Liver (tissue), 8 donors: ENCODE measurements at regions not wholly inside any gene's neighbourhood (a gene's known extent, or its start where the extent isn't known, plus 50 kb on each side); places are given as distances from the start of the nearest gene placed in this dataset.

Experiments used
- DNase-seq: peaks from one replicate; pipeline ENCODE4 v3.0.0-alpha.2; 2017; ENCODE audit warnings: low spot score
- H3K27ac ChIP-seq, 2 donors: one replicate each; pipeline ENCODE4 v1.7.0; 2013; ENCODE audit warnings: inconsistent platforms in 2 of 2, low read length in 2 of 2, control low read depth in 1 of 2, low read depth in 1 of 2, mild to moderate bottlenecking in 1 of 2
- H3K27me3 ChIP-seq, 4 donors: one replicate each; pipeline versions ENCODE4 v1.6.1 to v1.7.0; 2013; ENCODE audit warnings: low read length in 3 of 4, inconsistent platforms in 1 of 4, mild to moderate bottlenecking in 1 of 4, moderate library complexity in 1 of 4; ENCODE audit not compliant: control insufficient read depth in 4 of 4, insufficient read depth in 4 of 4
- H3K36me3 ChIP-seq, 4 donors: one replicate each; pipeline versions ENCODE4 v1.6.1 to v1.7.0; 2013; ENCODE audit warnings: low read length in 3 of 4, mild to moderate bottlenecking in 3 of 4, low read depth in 1 of 4, moderate library complexity in 1 of 4; ENCODE audit not compliant: control insufficient read depth in 4 of 4, insufficient read depth in 3 of 4
- H3K4me1 ChIP-seq, 4 donors: one replicate each; pipeline versions ENCODE4 v1.6.1 to v1.7.0; 2013; ENCODE audit warnings: low read length in 3 of 4, mild to moderate bottlenecking in 3 of 4, moderate library complexity in 1 of 4; ENCODE audit not compliant: control insufficient read depth in 4 of 4, insufficient read depth in 4 of 4
- H3K4me3 ChIP-seq, 3 donors: one replicate each; pipeline versions ENCODE4 v1.6.1 to v1.7.0; 2013; ENCODE audit warnings: low read length in 3 of 3, control low read depth in 1 of 3, low read depth in 1 of 3, mild to moderate bottlenecking in 1 of 3
- H3K9ac ChIP-seq, 2 donors: one replicate each; pipeline ENCODE4 v1.7.0; 2013; ENCODE audit warnings: low read length in 2 of 2, mild to moderate bottlenecking in 2 of 2, moderate library complexity in 2 of 2, control low read depth in 1 of 2, low read depth in 1 of 2
- H3K9me3 ChIP-seq, 4 donors: one replicate each; pipeline versions ENCODE4 v1.6.1 to v1.7.0; 2013; ENCODE audit warnings: low read length in 3 of 4; ENCODE audit not compliant: control insufficient read depth in 4 of 4
- EGR1 ChIP-seq, 2 donors: IDR thresholded peaks; 2 replicates each; pipeline ENCODE4 v1.6.1; 2016 to 2018; ENCODE audit warnings: antibody characterized with exemption in 2 of 2, low read depth in 2 of 2
- FOXA1 ChIP-seq: IDR thresholded peaks from 2 replicates; pipeline ENCODE4 v1.6.1; 2016; ENCODE audit warnings: antibody characterized with exemption
- FOXA2 ChIP-seq: IDR thresholded peaks from 2 replicates; pipeline ENCODE4 v1.6.1; 2016; ENCODE audit warnings: antibody characterized with exemption
- GABPA ChIP-seq, 2 donors: IDR thresholded peaks in 1 of 2; conservative IDR thresholded peaks in 1 of 2; 2 replicates each; pipeline ENCODE4 v1.6.1; 2016; ENCODE audit warnings: antibody characterized with exemption in 2 of 2, mild to moderate bottlenecking in 1 of 2, moderate library complexity in 1 of 2
- HNF4A ChIP-seq, 2 donors: conservative IDR thresholded peaks; 2 replicates each; pipeline ENCODE4 v1.6.1; 2016; ENCODE audit warnings: antibody characterized with exemption in 2 of 2, mild to moderate bottlenecking in 2 of 2
- HNF4G ChIP-seq: IDR thresholded peaks from 2 replicates; pipeline ENCODE4 v1.6.1; 2016; ENCODE audit warnings: antibody characterized with exemption
- JUND ChIP-seq, 2 donors: IDR thresholded peaks; 2 replicates each; pipeline ENCODE4 v1.6.1; 2016; ENCODE audit warnings: antibody characterized with exemption in 2 of 2
- NR2F2 ChIP-seq: IDR thresholded peaks from 2 replicates; pipeline ENCODE4 v1.6.1; 2016; ENCODE audit warnings: antibody characterized with exemption
- RAD21 ChIP-seq, 2 donors: IDR thresholded peaks; 2 replicates each; pipeline ENCODE4 v1.6.1; 2016; ENCODE audit warnings: antibody characterized with exemption in 2 of 2, mild to moderate bottlenecking in 2 of 2
- RXRA ChIP-seq, 2 donors: IDR thresholded peaks; 2 replicates each; pipeline ENCODE4 v1.6.1; 2017 to 2018; ENCODE audit warnings: antibody characterized with exemption in 2 of 2, mild to moderate bottlenecking in 1 of 2
- SP1 ChIP-seq: IDR thresholded peaks from 2 replicates; pipeline ENCODE4 v1.6.1; 2018; ENCODE audit warnings: antibody characterized with exemption, mild to moderate bottlenecking
- TAF1 ChIP-seq: conservative IDR thresholded peaks from 2 replicates; pipeline ENCODE4 v1.6.1; 2016; ENCODE audit warnings: antibody characterized with exemption, mild to moderate bottlenecking
- YY1 ChIP-seq: IDR thresholded peaks from 2 replicates; pipeline ENCODE4 v1.6.1; 2016; ENCODE audit warnings: antibody characterized with exemption, mild to moderate bottlenecking
- WGBS: extraction: QIAGEN DNeasy Blood & Tissue Kit; methylation state at CpG from one replicate; pipeline ENCODE4 v1.1.7; 2013; 5-methylcytosine and 5-hydroxymethylcytosine counted together
- TF ChIP-seq, protein P1 (sequence below): fragments of 150-350 bp; IDR thresholded peaks from 2 replicates; pipeline ENCODE4 v1.5.1; 2017; ENCODE audit warnings: improper control_type of control experiment, low read depth, low read length; ENCODE audit not compliant: missing input control
- TF ChIP-seq, protein P2 (sequence below): IDR thresholded peaks from 2 replicates; pipeline ENCODE4 v1.6.1; 2016; ENCODE audit warnings: antibody characterized with exemption
- TF ChIP-seq, protein P3 (sequence below): IDR thresholded peaks from 2 replicates; pipeline ENCODE4 v1.6.1; 2016; ENCODE audit warnings: antibody characterized with exemption, mild to moderate bottlenecking
- TF ChIP-seq, protein P4 (sequence below): IDR thresholded peaks from 2 replicates; pipeline ENCODE4 v1.6.1; 2016; ENCODE audit warnings: antibody characterized with exemption
- TF ChIP-seq, protein P5 (sequence below): IDR thresholded peaks from 2 replicates; pipeline ENCODE4 v1.6.1; 2016; ENCODE audit warnings: antibody characterized with exemption
- donor health status: healthy.
- donor health status: healthy.
- donor health status: healthy.
- donor health status: healthy.
- donor health status: healthy.

DNA sequence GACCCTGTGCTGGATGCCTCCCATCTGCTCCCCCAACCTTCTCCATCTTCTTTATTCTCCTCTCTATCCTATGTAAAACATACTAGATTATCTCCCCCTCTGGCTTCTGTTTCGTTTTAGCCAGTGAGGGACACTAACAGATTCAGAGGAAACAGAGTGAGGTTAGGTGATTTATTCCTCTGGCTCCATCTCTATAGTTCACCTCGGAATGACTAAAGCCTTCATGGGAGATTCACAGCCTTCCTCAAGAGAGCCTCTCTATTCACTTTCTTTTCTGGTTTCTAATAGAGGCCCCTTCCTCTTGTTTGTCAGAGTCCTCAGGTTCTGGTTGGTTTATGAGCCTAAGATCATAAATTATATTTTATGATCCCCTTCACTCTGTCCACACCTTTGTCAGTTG is 633.1 kb upstream of the TYRP1 start:
- peaks cover 0 to under 1% (median 0%) of the 10 kb centered on the region in 4 donors for H3K9me3 ChIP-seq
- H3K9ac ChIP-seq: no peak overlapping the region
- H3K4me1 ChIP-seq: no peaks in the 10 kb centered on the region
- H3K36me3 ChIP-seq: no peaks in the 10 kb centered on the region
- WGBS: 32% methylated on average over 2 of the region's 2 CpGs
- TF ChIP-seq, protein P1, sequence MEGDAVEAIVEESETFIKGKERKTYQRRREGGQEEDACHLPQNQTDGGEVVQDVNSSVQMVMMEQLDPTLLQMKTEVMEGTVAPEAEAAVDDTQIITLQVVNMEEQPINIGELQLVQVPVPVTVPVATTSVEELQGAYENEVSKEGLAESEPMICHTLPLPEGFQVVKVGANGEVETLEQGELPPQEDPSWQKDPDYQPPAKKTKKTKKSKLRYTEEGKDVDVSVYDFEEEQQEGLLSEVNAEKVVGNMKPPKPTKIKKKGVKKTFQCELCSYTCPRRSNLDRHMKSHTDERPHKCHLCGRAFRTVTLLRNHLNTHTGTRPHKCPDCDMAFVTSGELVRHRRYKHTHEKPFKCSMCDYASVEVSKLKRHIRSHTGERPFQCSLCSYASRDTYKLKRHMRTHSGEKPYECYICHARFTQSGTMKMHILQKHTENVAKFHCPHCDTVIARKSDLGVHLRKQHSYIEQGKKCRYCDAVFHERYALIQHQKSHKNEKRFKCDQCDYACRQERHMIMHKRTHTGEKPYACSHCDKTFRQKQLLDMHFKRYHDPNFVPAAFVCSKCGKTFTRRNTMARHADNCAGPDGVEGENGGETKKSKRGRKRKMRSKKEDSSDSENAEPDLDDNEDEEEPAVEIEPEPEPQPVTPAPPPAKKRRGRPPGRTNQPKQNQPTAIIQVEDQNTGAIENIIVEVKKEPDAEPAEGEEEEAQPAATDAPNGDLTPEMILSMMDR: no peak
- TF ChIP-seq FOXA1 (no peak), HNF4A (conservative IDR thresholded peaks at IDR 0.05) (no peak), EGR1 (IDR thresholded peaks at IDR 0.05; ENCODE audit: low read depth in 2 of 2) (no peak)
- no peak overlapping the region for H3K4me3 ChIP-seq
- no peak for DNase-seq
- H3K27ac ChIP-seq: no peak overlapping the region
- no peaks in the 10 kb centered on the region for H3K27me3 ChIP-seq

DNA sequence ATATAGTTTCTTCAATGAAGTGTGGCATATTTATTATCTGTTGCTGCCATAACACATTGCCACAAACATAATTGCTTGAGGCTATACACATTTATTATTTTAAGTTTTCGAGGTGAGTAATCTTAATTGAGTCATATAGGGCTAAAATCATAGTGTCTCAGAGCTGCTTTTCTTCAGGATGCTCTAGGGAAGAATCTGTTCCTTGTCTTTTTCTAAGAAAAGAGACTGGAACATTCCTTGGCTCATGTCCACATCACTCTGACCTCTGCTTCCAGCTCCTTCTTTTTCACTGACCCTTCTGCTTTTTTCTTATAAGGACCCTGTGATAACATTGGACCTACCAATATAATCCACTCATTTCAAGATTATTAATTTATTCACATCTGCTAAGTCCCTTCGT is 632.4 kb upstream of the TYRP1 start:
- Histone ChIP-seq H3K4me1 (no peaks in the 10 kb centered on the region), H3K36me3 (no peaks in the 10 kb centered on the region), H3K27me3 (no peaks in the 10 kb centered on the region), H3K9me3 (no peaks in the 10 kb centered on the region), H3K27ac (no peak overlapping the region), H3K9ac (no peak overlapping the region), H3K4me3 (no peak overlapping the region)
- 43% methylated on average over 2 of the region's 2 CpGs for WGBS
- DNase-seq: no peak
- no peak for TF ChIP-seq RAD21 (IDR thresholded peaks at IDR 0.05)
- no peak for TF ChIP-seq EGR1 (IDR thresholded peaks at IDR 0.05; ENCODE audit: low read depth in 2 of 2)
- no peak for TF ChIP-seq TAF1
- peak; percentile 40 for TF ChIP-seq NR2F2

DNA sequence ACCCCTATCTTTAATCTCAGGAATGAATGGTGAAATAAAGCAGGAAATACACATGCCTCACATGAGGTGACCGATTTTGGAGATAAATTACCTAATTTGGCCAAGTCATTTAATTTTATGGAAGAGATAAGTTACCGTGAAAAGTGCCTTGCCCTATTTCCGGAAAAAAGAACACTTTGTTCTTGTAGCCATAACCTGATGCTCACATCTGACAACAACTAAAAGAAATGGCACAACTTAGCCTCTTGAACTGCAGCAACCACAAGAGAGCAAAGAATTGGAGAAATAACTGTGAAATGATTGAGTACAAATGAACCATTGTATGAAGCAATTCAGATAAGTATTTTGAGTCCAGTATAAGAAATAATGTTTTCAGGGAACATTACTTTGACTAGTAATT is 628.1 kb upstream of the TYRP1 start:
- DNase-seq: no peak
- no peak overlapping the region for H3K4me3 ChIP-seq
- H3K9ac ChIP-seq: no peak overlapping the region
- no peaks in the 10 kb centered on the region for H3K4me1 ChIP-seq
- no peaks in the 10 kb centered on the region for H3K36me3 ChIP-seq
- H3K9me3 ChIP-seq: no peaks in the 10 kb centered on the region
- H3K27me3 ChIP-seq: no peaks in the 10 kb centered on the region
- H3K27ac ChIP-seq: no peak overlapping the region
- WGBS: 55% methylated on average over 3 of the region's 3 CpGs
- TF ChIP-seq NR2F2: no peak
- no peak for TF ChIP-seq JUND (IDR thresholded peaks at IDR 0.05)
- TF ChIP-seq RAD21 (IDR thresholded peaks at IDR 0.05): no peak
- TF ChIP-seq, protein P2, sequence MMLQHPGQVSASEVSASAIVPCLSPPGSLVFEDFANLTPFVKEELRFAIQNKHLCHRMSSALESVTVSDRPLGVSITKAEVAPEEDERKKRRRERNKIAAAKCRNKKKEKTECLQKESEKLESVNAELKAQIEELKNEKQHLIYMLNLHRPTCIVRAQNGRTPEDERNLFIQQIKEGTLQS: no peak
- no peak for TF ChIP-seq FOXA2
- no peak for TF ChIP-seq RXRA (IDR thresholded peaks at IDR 0.05)
- no peak for TF ChIP-seq FOXA1
- TF ChIP-seq GABPA (IDR thresholded peaks at IDR 0.05 in 1 of 2, conservative IDR thresholded peaks at IDR 0.05 in 1 of 2): no peak
- no peak for TF ChIP-seq YY1
- no peak for TF ChIP-seq EGR1 (IDR thresholded peaks at IDR 0.05; ENCODE audit: low read depth in 2 of 2)
- no peak for TF ChIP-seq HNF4G
- TF ChIP-seq, protein P1: no peak
- no peak for TF ChIP-seq SP1
- TF ChIP-seq TAF1: no peak
- TF ChIP-seq, protein P3, sequence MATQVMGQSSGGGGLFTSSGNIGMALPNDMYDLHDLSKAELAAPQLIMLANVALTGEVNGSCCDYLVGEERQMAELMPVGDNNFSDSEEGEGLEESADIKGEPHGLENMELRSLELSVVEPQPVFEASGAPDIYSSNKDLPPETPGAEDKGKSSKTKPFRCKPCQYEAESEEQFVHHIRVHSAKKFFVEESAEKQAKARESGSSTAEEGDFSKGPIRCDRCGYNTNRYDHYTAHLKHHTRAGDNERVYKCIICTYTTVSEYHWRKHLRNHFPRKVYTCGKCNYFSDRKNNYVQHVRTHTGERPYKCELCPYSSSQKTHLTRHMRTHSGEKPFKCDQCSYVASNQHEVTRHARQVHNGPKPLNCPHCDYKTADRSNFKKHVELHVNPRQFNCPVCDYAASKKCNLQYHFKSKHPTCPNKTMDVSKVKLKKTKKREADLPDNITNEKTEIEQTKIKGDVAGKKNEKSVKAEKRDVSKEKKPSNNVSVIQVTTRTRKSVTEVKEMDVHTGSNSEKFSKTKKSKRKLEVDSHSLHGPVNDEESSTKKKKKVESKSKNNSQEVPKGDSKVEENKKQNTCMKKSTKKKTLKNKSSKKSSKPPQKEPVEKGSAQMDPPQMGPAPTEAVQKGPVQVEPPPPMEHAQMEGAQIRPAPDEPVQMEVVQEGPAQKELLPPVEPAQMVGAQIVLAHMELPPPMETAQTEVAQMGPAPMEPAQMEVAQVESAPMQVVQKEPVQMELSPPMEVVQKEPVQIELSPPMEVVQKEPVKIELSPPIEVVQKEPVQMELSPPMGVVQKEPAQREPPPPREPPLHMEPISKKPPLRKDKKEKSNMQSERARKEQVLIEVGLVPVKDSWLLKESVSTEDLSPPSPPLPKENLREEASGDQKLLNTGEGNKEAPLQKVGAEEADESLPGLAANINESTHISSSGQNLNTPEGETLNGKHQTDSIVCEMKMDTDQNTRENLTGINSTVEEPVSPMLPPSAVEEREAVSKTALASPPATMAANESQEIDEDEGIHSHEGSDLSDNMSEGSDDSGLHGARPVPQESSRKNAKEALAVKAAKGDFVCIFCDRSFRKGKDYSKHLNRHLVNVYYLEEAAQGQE: no peak
- TF ChIP-seq, protein P4, sequence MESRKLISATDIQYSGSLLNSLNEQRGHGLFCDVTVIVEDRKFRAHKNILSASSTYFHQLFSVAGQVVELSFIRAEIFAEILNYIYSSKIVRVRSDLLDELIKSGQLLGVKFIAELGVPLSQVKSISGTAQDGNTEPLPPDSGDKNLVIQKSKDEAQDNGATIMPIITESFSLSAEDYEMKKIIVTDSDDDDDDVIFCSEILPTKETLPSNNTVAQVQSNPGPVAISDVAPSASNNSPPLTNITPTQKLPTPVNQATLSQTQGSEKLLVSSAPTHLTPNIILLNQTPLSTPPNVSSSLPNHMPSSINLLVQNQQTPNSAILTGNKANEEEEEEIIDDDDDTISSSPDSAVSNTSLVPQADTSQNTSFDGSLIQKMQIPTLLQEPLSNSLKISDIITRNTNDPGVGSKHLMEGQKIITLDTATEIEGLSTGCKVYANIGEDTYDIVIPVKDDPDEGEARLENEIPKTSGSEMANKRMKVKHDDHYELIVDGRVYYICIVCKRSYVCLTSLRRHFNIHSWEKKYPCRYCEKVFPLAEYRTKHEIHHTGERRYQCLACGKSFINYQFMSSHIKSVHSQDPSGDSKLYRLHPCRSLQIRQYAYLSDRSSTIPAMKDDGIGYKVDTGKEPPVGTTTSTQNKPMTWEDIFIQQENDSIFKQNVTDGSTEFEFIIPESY: no peak
- TF ChIP-seq, protein P5, sequence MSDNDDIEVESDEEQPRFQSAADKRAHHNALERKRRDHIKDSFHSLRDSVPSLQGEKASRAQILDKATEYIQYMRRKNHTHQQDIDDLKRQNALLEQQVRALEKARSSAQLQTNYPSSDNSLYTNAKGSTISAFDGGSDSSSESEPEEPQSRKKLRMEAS: no peak
